ENCODE measurements at regions not wholly inside any gene's neighbourhood (a gene's known extent, or its start where the extent isn't known, plus 50 kb on each side); places are given as distances from the start of the nearest gene placed in this dataset.
"Not testable (repeated sequence)": the region's sequence is repeated elsewhere in the genome, so short reads cannot be mapped to it uniquely, and the experiment has no call there.

DNA sequence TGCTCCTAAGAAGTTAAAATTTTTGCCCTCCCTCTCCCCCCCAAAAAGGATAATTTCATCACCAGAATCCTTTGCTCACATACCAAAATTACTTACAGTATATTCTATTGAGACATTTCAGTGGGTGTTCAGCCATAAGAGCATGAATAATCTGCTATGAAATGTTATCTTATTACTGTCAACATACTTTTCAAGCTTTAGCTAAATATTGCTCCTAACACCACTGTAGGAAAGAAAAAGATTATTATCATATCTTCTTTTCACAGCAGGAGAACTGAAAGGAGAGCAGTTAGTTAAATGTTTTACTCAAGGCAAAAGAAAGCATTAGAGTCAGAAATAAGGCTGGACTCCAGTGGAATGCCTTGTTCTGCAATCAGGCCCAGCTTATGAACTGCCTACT, 231.0 kb upstream of the GYPA start:
- no peak for DNase-seq (ENCODE audit: low spot score)

GRCh38 chr4:144374065-144374464, 233.5 kb upstream of the GYPA start:
- no peak for DNase-seq (ENCODE audit: low spot score)

- DNase-seq (ENCODE audit: low spot score), result no peak
Observed at GRCh38 chr4:144376866-144377265, 236.3 kb upstream of the GYPA start.

DNA sequence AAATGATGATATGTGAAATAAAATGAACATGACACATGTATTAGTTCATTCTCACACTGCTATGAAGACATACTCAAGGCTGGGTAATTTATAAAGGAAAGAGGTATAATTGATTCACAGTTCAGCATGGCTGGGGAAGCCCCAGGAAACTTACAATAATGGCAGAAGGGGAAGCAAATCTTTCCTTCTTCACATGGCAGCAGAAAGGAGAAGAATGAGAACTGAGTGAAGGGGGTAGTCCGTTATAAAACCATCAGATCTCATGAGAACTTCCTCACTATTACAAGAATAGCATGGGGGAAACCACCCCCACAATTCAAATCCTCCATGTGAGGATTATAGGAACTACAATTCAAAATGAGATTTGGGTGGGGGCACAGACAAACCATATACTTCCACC, 243.9 kb upstream of the GYPA start:
- DNase-seq (ENCODE audit: low spot score), result no peak

- no peak for DNase-seq (ENCODE audit: low spot score)
Observed at GRCh38 chr4:144399927-144400326, 246.0 kb upstream of the HHIP start.

DNA sequence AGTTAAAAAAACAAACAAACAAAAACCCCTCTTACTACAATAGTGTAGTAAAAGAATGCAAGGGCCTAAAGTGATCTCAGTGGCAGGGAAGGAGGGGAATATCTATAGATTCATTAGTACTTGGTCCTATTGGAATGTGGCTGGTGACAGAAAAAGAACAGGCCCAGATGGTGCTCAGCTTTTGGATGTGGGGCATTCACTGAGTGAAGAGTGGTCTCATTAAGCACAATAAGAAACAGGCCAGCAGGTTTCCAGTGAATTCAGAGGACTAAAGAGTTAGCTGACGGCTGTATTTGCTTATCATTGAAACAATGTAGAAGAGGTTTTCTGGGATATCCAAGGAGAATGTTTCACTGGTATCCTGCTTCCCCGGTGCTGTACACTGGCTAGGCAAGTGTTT, 243.8 kb upstream of the HHIP start:
- DNase-seq (ENCODE audit: low spot score), result no peak

- no peak for DNase-seq (ENCODE audit: low spot score)
Observed at GRCh38 chr4:144402999-144403398, 243.0 kb upstream of the HHIP start.

DNA sequence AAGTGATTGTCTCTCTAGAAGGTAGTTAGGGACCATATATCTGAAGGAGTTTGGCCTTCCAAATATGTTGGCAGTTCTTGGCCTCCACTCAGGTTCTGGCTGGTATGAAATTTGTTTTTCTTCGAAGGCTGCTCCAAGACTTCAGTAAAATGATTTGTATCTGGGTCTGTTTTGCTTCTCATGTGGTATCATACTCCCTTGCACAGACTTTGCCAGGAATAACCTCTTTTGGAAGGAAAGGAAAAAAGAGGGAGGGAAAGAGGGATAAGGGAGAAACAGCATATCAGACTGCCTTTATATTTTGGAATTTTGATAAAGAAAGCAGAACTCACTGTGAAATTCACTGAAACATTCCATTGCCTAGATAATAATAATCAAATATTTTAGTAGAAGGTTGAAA, 242.1 kb upstream of the HHIP start:
- no peak for DNase-seq (ENCODE audit: low spot score)

- no peak for DNase-seq (ENCODE audit: low spot score)
Observed at GRCh38 chr4:144409525-144409924, 236.4 kb upstream of the HHIP start.

- DNase-seq (ENCODE audit: low spot score), result no peak
Observed at GRCh38 chr4:144410230-144410783, 235.6 kb upstream of the HHIP start.

GRCh38 chr4:144411119-144411518, 234.8 kb upstream of the HHIP start:
- no peak for DNase-seq (ENCODE audit: low spot score)

GRCh38 chr4:144411700-144412099, 234.3 kb upstream of the HHIP start:
- DNase-seq (ENCODE audit: low spot score), result no peak

GRCh38 chr4:144421056-144421455, 224.9 kb upstream of the HHIP start:
- DNase-seq (ENCODE audit: low spot score), result no peak

DNA sequence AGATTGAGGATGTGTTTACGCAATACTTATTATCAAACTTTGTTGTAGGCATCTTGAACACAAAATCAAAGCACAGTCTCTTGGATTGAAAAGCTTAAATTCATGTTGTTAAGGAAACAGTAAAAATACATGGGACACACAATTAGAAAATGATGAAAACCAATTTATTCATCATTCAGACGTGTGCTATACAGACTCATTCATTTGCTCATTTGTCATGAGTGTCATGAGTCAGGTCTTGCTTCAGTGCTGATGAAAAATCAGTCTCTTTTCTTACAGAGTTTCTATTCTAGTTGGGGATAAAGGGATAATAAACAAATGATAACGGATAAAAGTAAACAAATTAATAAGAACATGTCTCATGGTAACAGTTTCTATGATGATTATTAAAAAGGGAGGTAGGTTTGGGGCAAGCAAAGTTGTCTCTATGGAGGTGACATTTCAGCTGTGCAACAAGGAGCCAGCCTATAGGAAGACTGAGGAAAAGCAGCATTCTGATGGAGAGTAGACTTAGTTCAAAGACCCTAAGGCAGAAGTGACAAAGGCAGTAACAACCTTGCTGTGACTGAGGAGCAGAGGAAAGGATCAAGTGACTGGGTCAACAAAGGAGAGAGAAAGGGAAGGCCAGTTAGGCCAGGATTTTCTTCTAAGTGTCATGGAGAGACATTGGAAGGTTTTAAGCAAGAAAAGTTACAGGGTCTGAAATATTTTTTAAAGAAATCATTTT, 224.0 kb upstream of the HHIP start:
- DNase-seq (ENCODE audit: low spot score), result no peak

DNA sequence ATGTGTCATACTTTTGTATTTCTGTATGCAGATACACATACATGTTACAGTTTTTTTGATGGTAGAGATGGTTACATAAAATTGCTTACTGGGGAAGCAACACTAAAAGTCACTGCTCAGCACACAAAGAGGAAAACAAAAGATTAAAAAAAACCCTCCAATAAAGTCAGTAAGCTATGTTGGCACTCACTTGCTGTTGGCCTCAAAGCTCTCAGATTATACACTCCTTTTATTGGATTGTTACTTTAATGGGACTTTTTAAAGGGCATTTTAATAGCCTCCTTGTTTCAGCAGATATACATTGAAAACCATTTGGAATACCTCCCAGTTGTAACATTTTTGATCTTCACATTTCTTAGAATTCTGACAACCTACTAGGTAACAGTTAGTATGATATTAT, 222.0 kb upstream of the HHIP start:
- no peak for DNase-seq (ENCODE audit: low spot score)

DNA sequence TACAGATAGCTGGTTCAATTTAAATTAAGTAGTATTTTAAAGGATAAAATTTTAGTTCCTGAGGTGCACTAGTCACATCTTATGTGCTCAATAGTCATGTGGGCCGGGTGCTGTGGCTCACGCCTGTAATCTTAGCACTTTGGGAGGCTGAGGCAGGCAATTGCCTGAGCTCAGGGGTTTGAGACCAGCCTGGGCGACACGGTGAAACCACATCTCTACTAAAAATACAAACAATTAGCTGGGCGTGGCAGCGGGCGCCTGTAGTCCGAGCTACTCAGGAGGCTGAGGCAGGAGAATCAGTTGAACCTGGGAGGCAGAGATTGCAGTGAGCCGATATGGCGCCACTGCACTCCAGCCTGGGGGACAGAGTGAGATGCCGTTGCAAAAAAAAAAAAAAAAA, 219.9 kb upstream of the HHIP start:
- not testable (repeated sequence) for DNase-seq (ENCODE audit: low spot score)

- DNase-seq (ENCODE audit: low spot score), result no peak
Observed at GRCh38 chr4:144442713-144443112, 203.2 kb upstream of the HHIP start.

- no peak for DNase-seq (ENCODE audit: low spot score)
Observed at GRCh38 chr4:144449611-144450010, 196.3 kb upstream of the HHIP start.

- no peak for DNase-seq (ENCODE audit: low spot score)
Observed at GRCh38 chr4:144450526-144450925, 195.4 kb upstream of the HHIP start.

DNA sequence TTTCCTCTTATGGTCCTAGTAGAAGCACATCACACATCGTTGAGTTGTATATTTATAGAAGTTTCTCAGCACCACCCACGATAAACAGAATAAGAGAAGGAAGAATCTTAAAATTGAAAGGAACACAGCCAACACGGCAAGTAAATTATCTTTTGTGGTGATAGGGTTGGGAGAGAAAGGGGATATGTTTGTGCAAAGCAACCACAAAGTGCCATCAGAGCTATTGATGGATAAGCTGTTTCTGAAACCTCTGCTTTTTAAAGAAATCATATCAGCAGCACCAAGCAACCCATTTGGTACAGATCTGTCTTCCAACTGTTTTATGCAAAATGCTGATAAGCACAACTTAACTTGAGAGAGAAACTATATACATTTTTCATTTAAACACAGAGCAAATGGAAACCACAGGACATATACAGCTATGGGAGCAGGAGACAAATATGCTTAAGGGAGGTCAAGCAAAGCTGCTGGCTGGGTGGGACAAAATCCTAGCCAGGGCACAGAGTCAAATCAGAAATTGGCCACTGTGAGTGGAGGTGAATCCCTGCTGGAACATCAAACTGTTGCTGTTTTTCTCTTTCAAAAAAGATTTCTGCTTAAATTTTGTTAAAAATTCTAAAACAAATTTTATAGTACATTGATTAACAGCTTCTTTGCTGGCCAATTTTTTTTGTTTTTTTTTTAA, 194.0 kb upstream of the HHIP start:
- DNase-seq (ENCODE audit: low spot score), result no peak

DNA sequence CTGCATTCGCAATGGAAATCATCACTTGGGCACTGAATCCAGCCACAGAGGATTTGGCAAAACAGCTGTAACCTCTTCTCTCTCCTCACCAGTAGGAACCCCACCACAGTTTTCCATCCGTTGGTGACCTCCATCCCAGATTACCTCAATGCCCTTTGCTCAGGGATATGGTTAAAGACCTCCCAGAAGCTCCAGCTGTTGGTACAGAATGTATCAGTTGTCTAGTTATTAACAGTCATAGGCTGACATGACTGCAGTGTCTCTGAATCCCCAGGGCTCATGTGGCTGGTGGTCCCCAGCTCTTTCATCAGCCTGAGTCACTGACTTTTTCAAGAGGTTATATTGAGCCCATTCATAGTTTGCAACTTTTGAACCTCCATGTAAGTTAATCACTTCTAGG, 189.8 kb upstream of the HHIP start:
- DNase-seq (ENCODE audit: low spot score), result no peak

GRCh38 chr4:144461906-144462305, 184.1 kb upstream of the HHIP start:
- DNase-seq (ENCODE audit: low spot score), result no peak

DNA sequence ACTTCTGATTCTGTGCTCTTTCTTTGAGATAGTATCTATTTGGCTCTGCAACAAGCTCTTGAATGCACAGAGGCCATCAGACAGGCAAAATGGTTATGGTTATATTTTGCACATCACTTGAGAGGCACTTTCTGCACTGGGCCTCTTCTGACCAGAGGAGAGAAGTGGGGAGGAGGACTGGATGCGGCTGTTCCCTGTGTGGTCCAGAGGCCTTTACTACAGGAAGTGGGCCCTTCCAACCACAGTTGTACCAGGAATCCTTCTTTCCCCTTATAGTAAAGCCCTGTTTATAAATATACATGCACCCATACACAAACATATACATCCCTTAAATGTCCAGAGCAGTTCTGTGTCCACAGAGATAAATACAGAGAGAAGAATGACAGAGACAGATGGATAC, 182.7 kb upstream of the HHIP start:
- DNase-seq (ENCODE audit: low spot score), result no peak

DNA sequence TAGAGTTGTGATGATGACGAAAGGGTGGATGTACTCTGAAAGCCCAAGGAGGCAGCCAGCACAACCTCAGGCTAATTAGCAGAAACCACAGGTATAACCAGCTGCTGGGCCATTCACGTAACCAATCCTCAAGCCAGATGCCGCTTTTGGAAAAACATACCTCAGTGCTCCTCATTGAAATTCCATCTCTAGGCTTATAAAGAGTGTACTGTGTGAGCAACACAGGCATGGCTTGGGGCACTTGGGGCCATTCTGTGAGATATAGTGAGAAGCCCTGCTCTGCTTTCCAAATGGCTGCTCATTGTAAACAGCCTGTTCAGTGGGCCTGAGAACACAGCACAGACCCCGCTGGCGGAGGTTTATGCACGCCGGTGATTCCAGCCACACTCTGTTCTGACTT, 182.1 kb upstream of the HHIP start:
- DNase-seq (ENCODE audit: low spot score), result no peak
